ENCODE measurements at regions not wholly inside any gene's neighbourhood (a gene's known extent, or its start where the extent isn't known, plus 50 kb on each side); places are given as distances from the start of the nearest gene placed in this dataset.

- no peak for DNase-seq (ENCODE audit: low read depth in 4 of 4, low spot score in 1 of 4)
Measured at GRCh38 chr10:130740166-130740565, 571.4 kb downstream of the TCERG1L start.

- DNase-seq (ENCODE audit: low read depth in 4 of 4, low spot score in 1 of 4), result no peak
Measured at GRCh38 chr10:130740915-130741750, 570.4 kb downstream of the TCERG1L start.

- no peak for DNase-seq (ENCODE audit: low read depth in 4 of 4, low spot score in 1 of 4)
Measured at GRCh38 chr10:130741901-130742855, 569.3 kb downstream of the TCERG1L start.

- no peak for DNase-seq (ENCODE audit: low read depth in 4 of 4, low spot score in 1 of 4)
Measured at GRCh38 chr10:130742941-130743675, 568.4 kb downstream of the TCERG1L start.

- DNase-seq (ENCODE audit: low read depth in 4 of 4, low spot score in 1 of 4), result no peak
Measured at GRCh38 chr10:130743751-130744271, 567.7 kb downstream of the TCERG1L start.

- DNase-seq (ENCODE audit: low read depth in 4 of 4, low spot score in 1 of 4), result no peak
Measured at GRCh38 chr10:130744631-130745030, 566.9 kb downstream of the TCERG1L start.

- DNase-seq (ENCODE audit: low read depth in 4 of 4, low spot score in 1 of 4), result no peak
Measured at GRCh38 chr10:130745251-130745650, 566.3 kb downstream of the TCERG1L start.

- no peak for DNase-seq (ENCODE audit: low read depth in 4 of 4, low spot score in 1 of 4)
Measured at GRCh38 chr10:130745821-130746220, 565.7 kb downstream of the TCERG1L start.

- DNase-seq (ENCODE audit: low read depth in 4 of 4, low spot score in 1 of 4), result no peak
Measured at GRCh38 chr10:130746311-130746710, 565.2 kb downstream of the TCERG1L start.

- no peak for DNase-seq (ENCODE audit: low read depth in 4 of 4, low spot score in 1 of 4)
Measured at GRCh38 chr10:130747356-130747755, 564.2 kb downstream of the TCERG1L start.

- DNase-seq (ENCODE audit: low read depth in 4 of 4, low spot score in 1 of 4), result no peak
Measured at GRCh38 chr10:130747946-130748345, 563.6 kb downstream of the TCERG1L start.

- no peak for DNase-seq (ENCODE audit: low read depth in 4 of 4, low spot score in 1 of 4)
Measured at GRCh38 chr10:130748409-130749057, 563.0 kb downstream of the TCERG1L start.

GRCh38 chr10:130749911-130750310 lies 561.6 kb downstream of the TCERG1L start:
- no peak for DNase-seq (ENCODE audit: low read depth in 4 of 4, low spot score in 1 of 4)

GRCh38 chr10:130750441-130750840 lies 561.1 kb downstream of the TCERG1L start:
- DNase-seq (ENCODE audit: low read depth in 4 of 4, low spot score in 1 of 4), result no peak

GRCh38 chr10:130751106-130751840 lies 560.2 kb downstream of the TCERG1L start:
- DNase-seq (ENCODE audit: low read depth in 4 of 4, low spot score in 1 of 4), result no peak

GRCh38 chr10:130751851-130752250 lies 559.7 kb downstream of the TCERG1L start:
- DNase-seq (ENCODE audit: low read depth in 4 of 4, low spot score in 1 of 4), result no peak

GRCh38 chr10:130756651-130757050 lies 554.9 kb downstream of the TCERG1L start:
- no peak for DNase-seq (ENCODE audit: low read depth in 4 of 4, low spot score in 1 of 4)

GRCh38 chr10:130757271-130757670 lies 554.2 kb downstream of the TCERG1L start:
- DNase-seq (ENCODE audit: low read depth in 4 of 4, low spot score in 1 of 4), result no peak

GRCh38 chr10:130757821-130758489 lies 553.6 kb downstream of the TCERG1L start:
- no peak for DNase-seq (ENCODE audit: low read depth in 4 of 4, low spot score in 1 of 4)

Data from stimulated activated CD4-positive, alpha-beta T cell treated with anti-CD3 and anti-CD28 coated beads, Interleukin-1b, Interleukin-23, amount 100 ng/mL, for 24 hours (primary cell).